Ramos (cell line): ENCODE measurements at regions not wholly inside any gene's neighbourhood (a gene's known extent, or its start where the extent isn't known, plus 50 kb on each side); places are given as distances from the start of the nearest gene placed in this dataset.

Experiments used
- in situ Hi-C: fragments of 300-500 bp; cut with MboI; formaldehyde crosslinking; loops from one replicate; pipeline ENCODE4 v1.14.3; 2022; ENCODE audit warnings: low sequenced_read_pairs; ENCODE audit not compliant: unreplicated experiment

DNA sequence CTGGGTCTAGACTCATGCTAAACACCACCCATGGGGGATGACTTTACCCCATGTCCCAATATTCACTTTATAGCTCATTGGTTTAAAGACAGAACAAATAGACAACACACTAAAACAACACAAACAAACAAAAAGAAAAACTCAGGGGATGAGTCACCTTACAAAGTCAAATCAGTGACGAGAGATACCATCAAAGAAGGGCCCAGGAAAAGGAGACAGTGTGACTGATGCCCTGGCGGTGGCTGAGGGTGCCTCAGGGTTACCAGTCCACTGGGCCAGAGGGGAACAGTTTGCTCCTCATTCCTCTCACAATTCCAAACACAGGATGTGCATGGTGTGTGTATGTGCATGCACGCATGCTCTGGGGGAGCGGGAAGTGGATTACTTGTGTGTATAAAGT is 171.3 kb upstream of the PRKCQ start:
- in situ Hi-C loops: no loop called here

DNA sequence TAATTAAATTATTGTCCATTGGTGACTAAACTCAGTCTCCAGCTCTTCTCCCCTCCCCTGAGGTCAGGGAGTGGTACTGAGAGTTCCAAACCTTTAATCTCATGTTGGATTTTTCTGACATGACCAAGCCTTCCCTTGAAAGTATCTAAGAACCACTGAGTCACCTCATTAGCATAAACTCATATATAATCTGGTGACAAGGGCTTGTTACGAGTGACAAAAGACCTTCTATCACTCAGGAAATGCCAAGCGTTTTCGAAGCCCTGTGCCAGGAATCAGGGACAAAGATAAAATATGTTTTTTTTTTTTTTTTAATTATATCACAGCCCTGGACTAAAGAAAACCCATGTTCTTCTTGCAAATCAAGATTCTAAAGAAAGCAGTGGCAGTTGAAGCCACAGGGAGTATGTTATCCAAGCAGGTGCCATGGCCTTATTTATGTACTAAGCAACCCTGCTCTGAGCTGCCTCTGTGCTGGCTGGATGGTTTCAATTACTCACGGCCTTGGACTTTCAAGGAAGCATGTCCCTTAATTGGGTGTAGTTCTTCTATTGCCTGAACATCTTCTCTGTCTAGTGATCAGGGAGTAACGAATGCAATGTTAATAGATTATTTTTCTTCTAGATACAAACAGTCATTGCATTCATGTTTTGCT is 169.0 kb upstream of the PRKCQ start:
- in situ Hi-C loops: no loop called here

DNA sequence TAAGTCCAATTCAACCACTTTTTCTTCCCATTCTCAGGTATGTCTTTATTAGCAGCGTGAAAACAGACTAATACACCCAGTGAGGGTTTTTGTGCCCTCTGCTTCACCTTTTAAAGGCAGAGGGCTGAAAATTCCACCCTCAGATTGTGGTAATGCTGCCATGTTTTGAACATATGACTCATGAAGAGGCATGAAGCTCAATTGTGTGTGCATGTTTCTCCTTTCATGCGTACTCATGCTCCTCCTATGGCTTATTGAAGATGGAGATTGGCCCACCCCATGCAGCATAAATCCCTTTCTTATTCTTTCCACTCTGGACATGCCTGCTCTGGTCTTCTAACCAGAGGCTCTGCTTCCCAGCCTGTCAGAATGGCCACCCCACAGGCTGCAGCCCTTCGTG is 168.0 kb upstream of the PRKCQ start:
- in situ Hi-C loops: no loop called here

DNA sequence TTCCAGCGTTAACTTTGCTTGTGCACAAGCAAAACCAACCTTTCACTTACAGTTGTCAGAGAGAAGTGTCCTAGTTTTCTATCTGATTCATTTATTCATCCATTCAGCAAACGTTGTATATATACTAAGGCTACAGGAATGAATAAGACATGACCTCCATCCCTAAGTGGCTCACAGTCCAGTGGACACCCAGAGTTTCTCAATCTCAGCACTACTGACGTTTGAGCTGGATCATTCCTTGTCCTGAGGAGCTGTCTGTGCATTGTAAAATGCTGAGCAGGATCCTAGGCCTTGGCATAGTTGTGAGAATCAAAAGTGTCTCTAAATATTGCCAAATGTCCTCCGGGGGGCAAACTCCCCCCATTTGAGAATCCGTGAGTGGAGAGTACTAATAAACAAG is 166.7 kb upstream of the PRKCQ start:
- in situ Hi-C loops: no loop called here

DNA sequence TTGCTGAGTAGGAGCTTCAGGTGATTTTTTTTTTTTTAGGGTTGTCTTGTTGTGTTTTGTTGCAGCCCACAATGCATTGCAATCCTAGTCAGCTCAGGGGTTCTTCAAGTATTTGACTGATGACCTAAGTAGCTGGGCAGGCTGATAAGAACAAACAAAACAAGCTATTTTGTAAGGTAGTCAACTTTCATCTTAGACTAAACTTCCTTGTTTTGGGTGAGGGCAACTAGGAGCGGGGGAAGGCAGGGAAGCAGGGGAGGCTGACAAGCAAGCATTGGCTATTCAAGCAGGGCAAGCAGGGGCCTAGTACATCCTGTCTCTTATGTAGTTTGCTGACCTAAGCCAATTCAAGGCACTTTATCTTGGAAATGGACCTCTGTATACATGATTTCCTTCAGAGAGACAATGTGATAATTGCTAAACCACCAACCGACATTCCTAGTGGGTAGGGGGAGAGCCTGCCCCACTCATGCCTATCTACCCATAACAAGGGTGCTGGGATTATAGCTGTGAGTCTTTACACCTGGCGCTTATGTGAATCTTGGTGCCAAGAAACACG is 163.3 kb upstream of the PRKCQ start:
- in situ Hi-C loops: no loop called here

DNA sequence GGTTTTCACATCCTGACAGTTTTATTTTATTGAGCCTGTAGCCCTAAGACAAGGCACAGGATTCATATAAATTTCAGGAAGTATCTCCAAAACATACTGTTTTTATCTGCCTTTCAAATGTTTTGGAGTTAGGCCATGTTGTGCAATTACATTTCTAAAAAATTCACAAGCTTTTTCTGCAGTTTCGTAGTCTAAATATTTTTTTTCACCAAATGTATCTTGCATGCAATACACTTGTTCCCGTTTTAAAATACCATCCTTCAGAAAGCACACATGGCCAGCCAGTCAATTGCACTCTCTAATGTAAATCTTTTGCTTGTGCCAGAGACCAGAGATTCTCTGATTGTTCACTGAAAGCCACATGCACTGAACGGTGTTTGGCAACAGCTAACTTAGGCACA is 161.5 kb upstream of the PRKCQ start:
- in situ Hi-C loops: no loop called here

DNA sequence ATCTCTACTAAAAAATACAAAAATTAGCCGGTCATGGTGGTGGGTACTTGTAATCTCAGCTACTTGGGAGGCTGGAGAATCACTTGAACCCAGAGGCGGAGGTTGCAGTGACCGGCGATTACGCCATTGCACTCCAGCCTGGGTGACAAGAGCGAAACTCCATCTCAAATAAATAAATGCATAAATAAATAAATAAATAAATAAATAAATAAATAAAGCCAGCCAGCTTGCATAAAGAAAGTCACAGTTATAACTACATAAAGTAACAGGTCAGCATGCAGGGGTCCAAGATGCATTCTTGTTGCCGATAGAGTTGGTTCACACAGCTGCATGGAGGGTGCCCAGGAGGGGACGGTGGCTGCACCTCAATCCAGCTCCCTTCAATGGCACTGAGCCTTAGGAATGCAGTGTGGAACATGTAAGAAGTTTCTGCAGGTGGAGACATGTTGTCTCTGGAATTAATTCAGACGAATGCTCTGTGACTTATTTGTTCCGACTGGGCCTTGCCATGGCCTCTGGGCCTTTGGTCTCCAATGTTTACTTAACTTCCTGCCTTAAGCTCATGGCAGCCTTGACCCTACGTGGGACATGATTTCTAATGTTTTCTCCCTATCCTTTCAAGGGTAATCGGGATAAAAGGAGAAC is 159.6 kb upstream of the PRKCQ start:
- in situ Hi-C loops: no loop called here

DNA sequence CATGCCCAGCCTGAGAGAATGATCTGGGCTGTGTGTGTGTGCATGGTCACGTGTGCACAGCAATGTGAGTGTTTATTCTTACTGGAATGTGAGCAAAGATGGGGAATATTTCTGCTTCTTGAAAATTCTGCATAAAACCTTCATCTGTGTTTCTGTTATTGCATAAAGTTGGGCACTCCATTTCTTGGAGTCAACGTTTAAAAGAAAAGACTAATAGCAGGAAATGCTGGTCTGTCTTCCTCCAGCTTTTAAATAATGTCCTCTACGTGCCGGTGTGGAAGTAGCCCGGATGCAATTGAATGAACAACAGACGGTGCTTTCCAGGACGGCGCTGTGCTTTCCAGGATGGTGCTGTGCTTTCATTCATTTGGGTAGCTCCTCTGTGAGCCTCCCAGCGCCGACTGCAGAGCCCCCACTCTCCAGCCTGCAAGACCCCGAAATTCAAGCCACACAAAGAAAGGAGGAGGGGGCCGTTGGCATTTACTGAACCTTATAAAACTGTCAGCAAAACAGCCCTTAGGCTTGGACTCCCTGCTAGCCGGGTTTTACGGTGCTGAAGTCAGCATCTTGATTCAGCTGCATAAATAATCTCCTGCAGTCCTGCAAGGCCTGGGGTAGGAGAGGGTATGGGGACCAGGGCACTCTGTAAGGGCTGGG is 158.2 kb upstream of the PRKCQ start:
- in situ Hi-C loops: no loop called here

DNA sequence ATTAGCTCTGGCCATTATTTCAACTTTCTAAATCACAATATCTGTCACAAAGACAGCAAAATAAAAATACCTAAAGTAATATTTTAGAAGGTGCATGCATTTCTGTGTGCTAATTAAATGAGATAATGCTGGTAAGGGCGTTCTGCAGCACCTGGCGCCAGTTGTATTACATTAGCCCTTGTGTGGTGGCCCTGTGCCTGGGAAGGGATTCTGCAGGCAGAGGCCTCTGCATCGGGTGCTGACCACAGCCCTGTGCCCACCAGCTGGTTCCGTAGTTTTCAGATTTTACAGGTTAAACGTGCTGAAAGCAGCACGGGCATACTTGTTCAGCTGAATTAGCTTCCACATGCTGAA is 157.7 kb upstream of the PRKCQ start:
- in situ Hi-C loops: no loop called here

DNA sequence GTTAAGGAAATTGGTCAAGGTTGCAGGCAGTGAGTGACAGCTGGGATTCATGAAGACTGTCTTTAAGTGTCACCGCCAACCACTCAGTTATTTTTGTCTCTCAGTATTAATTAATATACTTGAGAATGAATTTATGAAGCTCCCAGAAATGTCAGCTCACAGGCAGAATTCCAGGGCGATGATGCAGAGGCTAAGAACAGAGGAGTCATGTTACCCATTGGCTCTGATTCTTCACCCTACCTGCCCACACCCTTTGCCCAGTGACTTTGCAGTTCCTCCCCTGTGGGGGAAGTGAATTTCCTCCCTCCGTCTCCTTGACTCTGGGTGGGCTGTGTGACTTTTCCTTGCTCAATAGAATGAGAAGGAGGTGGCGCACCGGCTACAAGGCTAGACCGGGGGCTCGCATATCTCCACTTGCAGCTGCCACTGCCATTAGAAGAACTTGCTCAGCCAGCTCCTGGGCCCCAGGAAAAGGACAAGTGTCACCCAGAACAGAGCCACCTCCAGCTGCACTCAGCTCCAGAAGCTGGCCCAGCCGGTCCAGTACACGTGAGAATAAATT is 157.1 kb upstream of the PRKCQ start:
- in situ Hi-C loops: no loop called here

DNA sequence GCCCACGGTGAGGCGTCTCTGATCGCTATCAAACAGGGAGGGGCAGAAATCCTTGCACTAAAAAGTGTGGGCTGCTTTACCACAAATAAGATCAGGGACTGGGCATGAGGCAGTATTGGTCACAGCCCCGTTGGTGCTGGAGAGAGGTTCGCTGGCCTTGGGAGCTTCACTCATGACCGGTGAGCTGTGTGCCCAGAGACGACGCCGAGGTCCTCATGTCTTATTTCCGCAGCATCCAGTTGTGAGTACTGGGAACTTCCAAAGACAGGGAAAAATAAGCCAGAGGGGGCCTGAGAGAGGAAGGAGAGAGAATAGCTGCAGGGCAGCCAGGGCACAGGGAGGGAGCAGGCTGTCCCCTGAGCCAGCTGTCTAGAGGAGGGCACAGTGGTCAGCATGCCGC is 154.2 kb upstream of the PRKCQ start:
- in situ Hi-C loops: no loop called here

DNA sequence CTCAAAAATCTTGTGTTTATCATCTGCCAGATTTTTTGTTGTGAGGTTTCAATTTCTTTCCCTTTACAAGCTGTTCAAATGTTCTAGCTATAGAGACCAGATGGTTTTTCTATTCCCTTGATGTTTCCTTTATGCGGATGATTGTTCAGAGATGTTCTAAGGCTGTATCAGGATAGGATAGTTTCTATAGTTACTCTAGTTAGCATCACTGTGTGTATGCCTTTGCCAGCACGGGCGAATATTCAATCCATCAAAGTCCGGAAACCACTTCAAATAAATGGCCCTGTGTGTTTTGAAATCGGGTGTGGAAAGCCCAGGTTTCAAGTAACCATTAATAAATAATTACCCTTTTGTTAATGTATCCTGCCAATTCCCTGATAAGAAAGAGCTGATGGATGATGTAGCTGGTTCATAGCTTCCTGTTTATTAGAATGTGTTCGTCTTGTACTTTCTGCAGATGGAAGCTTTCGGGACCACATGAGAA is 149.8 kb upstream of the PRKCQ start:
- in situ Hi-C loops: no loop called here

DNA sequence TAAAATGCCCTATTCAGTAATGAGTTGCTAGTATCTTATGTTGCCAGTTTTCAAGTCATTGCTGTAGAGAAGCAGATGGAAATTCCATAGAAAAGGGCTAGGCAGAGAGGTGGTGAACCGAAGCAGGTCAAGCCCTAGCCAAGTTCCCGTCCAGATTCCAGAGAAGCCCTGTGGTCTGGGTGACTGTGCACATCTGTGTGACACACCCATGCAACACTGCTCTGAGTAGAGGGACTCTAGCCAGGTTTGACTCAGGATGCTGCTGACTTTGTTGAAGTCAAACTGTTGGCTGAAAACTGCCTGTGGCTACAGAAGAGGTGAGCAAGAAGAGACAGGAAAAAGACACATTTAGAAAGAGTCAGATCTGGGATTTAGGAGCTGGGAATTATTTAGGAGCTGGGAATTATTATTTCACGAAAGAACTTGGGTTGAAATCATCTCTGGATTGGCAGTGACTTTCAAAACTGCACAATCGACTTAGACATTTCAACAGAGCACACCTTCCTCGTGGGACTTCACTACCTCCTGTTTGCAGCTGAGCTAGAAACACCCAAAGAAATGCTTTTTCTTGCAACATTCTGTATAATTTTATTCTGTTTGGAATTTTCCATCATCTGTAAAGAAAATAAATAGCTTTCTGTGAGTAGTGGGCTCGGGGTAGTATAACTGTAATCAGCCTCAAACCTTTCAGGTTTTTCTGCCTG is 149.1 kb upstream of the PRKCQ start:
- in situ Hi-C loops: no loop called here

DNA sequence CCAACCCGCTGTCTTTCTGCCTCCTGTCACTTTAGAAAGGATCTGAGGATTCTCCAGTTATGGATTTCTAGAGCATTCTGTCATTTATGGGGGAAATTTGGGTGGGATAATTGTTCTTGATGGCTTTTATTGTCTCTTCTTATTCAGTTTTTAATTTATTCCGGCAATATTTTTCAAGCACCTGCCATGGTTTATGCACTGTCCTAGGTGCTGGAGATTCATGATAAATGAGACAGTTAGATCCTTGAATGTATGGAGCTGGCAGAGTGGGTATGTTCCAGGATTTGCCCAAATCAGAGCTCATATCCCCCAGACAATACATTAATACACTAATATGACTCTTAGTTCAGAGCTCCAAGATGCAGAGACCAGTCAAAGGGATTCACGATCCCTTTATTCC is 146.8 kb upstream of the PRKCQ start:
- in situ Hi-C loops: no loop called here

DNA sequence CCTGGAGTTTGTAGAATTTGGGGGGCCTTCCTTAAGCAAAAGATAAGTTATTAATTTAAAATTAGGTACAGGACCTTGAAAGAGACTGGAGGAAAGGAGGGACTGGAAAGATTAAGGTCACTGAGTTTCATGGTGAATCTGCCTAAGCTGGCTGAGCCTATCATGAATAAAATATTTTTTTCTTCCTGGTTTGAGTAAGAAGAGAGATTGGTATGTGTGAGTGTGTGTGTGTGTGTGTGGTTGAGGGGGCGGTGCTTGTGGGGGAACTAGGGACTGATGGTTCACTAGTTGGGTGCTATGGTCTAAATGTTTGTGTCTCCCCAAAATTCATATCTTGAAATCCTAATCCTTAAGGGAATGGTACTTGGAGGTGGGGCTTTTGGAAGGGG is 142.5 kb upstream of the PRKCQ start:
- in situ Hi-C loops: no loop called here

DNA sequence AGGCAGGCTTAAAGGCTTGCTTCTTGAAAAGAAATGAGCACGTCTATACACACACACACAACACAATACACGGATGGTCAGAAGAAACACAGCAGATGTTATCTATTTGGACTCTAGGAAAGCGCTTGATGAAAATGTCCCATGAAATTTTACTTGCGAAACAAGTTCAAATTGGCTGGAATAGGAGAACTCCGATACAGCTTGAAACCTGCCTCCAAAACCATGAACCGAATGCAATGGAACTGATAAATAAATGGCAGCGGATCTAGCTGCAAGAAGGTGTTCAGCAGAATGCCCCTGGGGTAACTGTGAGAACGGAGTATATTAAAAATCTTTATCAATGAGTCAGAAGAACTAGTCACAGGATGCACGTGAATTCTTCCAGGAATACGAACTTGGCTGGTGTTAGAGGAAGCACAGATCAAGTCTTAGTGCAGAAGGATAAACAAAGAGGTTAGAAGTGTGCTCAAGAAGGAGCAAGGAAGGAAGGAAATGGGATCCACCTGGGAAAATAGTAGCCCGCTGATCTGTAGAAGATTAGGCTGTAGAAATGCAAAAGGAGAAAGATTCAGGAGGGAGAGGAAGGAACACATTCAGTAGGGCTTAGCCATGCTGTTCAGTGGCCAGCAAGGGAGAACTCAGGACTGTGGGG is 142.0 kb upstream of the PRKCQ start:
- in situ Hi-C loops: no loop called here

DNA sequence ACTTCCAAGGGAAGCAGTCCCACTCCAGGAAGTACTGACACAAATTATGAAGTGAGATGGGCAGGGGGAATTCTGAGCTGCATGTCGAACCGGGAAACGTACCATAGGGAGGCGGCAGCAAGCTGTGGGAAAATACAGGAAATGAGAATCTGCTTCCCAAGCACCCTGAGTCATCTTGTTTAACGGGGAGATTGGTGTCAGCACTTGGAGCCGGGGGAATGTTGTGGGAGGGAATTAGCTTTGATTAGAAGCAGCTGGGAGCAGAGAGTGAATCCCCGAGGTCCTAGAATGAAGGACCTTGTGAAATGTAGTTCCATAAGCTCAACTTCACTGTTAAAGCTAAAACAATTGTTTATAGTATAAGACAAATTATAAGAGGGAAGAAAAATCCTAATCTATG is 141.4 kb upstream of the PRKCQ start:
- in situ Hi-C loops: no loop called here

DNA sequence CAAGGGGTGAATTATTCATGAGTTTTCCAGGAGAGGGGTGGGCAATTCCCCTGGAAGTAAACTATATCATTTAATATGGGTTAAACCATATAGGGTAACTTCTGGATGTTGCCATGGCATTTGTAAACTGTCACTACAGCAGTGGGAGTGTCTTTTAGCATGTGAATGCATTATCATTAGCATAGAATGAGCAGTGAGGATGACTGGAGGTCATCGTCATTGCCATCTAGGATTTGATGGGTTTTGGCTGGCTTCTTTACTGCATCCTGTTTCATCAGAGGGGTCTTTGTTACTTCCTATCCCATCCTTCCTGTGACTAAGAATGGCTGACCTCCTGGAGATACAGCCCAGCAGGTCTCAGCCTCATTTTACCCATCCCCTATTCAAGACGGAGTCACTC is 139.5 kb upstream of the PRKCQ start:
- in situ Hi-C loops: no loop called here

DNA sequence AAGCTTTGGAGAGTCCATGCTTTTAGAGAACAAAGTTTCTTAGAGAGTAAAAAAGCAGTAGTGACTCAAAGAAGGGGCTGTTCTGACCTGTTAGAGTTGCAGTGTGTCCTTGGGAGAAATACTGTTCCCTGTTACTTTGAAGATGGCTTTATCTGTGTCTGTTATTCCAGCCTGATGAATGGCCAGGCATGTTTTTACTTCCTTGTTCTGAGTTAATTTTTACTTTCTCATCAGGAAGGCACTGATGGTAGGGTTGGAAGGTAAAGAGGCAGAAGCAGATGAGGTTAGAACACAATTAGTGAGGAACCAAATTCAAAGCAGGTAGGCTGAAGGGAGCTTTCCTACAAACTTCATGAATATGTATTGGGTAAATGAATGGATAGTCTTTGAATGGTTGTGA is 138.5 kb upstream of the PRKCQ start:
- in situ Hi-C loops: no loop called here

DNA sequence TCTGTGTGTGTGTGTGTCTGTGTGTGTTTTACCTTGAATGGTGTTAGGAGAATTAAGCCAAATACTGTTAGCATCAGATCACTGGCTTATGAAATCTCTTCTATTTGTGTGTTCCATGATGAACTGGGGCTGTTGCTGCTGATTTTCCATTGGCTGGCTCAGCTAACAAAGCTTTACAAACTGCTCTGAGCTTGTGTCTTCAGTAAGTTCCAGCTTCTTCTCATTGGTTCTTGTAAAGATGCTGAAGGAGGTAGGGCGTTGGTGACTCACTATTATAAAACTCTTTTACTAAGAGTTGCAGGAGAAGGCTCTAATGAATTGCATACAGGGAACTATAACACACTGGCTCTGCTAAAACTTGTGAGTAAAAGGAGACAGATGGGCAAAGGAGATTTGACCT is 136.4 kb upstream of the PRKCQ start:
- in situ Hi-C loops: no loop called here
